HG02610 (cell line): ENCODE measurements at regions not wholly inside any gene's neighbourhood (a gene's known extent, or its start where the extent isn't known, plus 50 kb on each side); places are given as distances from the start of the nearest gene placed in this dataset.

Experiments used
- ATAC-seq: cut with Tn5 transposase; IDR thresholded peaks from one replicate; pipeline ENCODE4 v1.9.1; 2021; ENCODE audit warnings: mild to moderate bottlenecking, moderate library complexity; ENCODE audit not compliant: unreplicated experiment

DNA sequence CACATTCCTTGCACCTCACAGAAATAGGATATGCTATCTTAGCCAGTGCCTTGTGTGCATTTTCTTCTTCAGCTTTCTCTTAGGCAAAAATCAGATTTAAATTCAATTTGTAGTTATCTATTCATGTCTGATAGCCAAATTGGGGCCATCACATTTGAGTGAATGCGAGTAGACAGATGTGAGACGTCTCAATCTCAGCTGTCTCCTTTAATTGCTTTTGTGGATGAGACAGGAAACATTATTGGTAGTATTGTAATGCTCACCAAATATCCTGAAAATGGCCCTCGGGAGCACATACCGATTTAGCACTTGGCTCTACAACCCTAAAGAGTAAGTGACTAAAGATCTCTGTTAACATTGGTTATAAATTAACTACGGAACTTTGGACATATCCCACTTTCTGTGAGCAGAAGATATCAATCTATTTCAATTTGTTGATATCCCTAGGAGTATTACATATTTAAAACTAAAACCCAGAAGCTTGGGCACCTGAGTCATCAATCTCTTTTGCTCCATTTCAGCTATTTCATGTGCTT, 1012.5 kb upstream of the TMEM132C start:
- ATAC-seq, result no peak

DNA sequence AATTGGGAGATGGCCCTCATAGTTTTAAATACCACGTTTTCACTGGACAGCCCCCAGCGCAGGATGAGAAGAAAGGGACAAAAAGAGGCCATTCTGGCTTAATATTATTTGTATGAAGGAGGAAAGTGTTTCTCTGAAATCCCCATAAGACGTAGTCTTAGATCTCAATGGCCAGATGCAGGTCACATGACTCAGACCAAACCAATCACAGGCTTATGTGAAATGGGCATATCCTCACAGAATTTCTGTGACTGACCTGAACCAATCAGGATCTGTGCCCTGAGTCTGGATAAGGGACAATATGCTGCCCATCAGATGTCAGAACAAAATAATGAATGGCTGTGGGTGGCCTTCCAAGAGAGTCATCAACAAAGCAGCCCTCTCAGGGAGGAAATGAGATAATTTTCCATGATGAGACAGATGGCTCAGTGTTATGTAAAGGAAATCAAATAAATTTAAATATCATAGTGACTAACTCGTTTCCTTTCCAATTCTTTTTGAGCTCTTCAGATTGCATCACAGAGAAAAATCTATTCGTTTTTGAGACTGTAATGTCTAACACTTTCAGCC, 1009.5 kb upstream of the TMEM132C start:
- no peak for ATAC-seq

DNA sequence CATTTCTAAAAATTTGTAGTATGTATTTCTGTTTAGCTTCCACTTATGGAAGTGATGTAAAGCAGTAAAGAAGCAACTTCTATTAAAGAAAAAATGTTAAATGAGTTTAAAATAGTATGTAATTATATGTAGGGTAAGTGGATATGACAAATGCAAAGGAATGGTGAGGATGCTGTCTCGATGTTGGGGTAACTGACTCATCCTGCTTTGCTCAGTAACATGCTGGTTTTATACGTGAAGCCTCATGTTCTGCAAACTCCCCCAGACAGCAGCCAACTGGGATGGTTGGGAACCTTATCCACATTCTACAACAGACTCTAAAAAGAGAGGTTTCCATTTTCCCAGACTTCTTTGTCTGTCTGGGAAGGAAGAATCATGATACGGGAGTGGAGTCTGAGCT, 1006.4 kb upstream of the TMEM132C start:
- ATAC-seq, result no peak

DNA sequence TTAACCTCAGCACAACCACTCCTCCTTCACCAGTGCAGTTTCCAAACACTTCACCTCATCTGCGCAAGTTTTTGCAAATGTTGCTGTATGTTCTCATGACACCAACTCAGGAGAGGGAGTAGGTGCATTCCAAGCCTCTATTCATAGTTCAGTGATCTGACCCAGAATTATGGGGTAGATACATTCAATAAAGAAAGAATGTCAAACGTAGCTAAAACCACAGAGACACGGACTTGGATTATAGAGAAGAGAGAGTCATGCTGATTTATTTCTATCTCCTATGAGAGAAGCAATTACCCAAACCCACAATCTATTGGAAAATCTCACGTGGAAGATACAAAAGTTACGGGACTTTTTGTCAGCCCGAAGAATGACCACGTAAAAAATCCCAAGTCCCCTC, 1006.0 kb upstream of the TMEM132C start:
- ATAC-seq, result no peak

DNA sequence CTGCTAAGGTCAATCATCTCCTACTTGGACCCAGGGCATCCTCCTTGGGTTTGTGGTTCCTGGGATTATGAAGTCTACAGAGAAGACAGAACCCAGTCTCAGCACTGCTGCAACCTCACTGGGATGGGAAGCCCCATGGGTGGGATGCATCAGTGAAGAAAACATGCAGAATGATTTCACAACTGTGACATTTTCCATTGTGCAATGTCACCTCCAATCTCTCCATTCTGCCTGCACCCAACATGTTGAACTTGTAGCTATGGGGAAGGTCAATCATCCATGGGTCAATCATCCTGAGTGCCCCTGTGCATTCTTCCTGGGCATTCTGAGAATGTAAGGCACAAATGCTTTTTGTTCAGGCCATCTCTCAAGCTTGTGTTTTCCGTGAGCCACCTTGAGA, 1004.4 kb upstream of the TMEM132C start:
- no peak for ATAC-seq

DNA sequence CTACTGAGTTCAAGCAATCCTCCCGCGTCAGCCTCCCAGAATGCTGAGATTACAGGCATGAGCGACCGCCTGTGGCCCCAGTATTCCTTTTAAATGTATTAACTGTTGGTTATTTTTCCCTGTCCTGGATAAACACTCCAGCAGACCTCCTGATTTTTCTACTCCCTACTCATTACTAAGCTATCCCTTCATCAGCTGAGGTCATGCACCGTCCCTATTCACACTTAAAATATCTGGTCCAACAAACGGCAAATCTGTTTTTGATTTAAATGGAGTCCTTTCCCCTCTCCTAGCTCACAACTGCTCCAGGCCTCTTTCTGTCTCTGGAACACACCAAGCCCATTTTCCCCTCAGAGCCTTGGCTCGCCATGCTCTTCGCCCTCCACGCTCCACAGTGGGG, 1003.3 kb upstream of the TMEM132C start:
- ATAC-seq, result no peak

DNA sequence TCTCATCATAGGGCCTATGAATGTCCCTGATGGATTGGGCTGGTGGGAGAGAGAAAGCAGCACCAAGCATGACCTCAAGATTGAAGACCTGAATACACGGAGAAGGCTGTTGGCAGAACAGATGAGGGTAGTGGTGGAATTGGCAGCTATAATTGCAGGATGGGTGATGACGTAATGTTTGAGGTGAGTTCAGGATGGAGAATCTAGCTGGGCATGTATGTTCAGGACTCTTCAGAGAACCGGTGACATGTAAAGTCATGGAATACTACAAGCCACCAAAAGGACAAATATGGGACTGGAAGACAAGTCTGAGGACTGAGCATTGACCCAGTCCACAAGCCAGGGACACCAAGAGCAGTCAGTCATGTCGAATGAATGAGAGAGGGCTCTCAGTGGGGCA, 999.8 kb upstream of the TMEM132C start:
- no peak for ATAC-seq

DNA sequence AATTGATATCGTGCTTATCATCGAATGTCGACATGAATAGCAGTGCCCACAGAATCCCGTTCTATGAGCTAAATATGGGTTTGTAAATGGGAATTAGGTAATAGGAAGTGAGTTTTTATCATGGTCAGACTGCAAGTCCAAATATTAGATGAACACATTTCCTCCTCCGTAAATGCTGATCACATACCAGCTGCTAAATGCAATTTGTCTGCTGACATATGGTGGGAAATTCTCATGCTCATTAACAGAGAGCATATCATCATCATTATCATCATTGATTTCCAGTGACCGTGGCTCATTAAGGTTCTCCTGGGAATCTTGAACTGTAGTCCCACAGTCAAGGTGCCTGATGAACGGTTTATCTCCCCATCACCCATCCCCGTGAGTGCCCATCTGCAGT, 998.8 kb upstream of the TMEM132C start:
- ATAC-seq, result no peak

DNA sequence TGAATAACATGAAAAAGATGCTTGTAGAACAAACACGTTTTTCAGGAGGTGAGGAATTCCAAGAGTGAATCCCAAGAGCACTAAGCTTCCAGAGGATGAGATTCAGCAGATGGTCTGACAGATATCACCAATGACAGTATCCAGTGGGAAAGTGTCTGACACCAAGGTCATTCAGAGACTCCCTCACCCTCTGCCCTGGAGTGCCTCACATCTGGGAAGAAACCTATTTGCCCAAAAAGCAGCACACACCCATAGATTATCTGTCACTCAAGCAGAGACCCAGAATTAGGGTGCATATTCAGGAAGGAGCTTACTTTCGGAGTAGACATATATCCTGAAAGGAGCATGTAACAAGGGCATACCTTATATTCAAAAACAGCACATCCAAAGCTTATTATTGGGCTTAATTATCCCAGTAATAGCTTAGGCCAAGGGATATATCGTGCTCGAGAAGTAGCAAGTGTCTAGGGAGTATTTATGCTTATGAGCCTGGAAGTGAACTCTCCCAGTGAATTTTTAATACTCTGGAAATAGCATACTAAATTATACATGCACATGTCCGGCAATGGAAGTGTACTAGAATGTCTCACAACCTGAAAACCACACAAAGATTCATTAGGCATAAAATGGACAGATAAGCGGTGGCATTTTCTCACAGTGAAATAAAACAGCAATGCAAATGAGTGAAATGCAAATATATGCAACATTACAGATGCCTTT, 998.1 kb upstream of the TMEM132C start:
- ATAC-seq, result no peak

DNA sequence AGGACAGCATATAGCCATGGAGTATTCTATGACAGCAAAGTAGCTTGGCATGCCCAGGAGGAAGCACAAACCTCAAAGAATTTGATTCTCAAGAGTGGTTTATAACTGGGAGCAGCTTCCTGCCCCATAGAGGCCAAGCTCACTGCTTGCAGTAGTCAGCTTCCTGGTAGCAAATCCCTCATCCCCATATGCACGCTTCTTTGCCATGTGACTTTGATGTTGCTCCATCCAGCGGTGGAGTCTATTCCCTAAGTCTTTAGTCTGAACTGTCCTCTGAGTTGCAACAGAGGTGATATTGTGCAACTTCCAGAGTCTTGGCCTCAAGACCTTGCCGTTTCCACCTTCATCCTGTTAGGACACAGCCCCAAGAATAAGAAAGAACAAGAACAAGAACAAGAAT, 996.8 kb upstream of the TMEM132C start:
- ATAC-seq, result no peak

DNA sequence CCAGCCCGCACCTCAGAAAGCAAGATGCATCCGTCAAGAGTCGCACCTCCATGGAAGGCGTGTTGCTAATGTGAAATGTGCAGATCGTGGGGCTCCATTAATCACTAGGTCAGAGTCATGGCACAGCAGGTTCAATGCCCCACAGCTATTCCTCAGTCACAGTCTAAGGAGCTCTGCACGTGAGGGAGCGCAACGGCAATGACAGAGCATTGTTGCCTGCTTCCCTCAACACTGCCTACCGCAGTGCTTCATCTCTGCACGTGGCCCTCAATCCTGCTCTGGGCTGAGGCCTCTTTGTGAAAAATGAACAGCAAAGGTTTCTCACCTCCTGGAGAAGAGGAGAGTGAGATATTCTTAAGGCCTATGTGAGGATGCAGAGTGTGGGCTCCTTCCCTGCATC, 995.2 kb upstream of the TMEM132C start:
- ATAC-seq, result no peak

DNA sequence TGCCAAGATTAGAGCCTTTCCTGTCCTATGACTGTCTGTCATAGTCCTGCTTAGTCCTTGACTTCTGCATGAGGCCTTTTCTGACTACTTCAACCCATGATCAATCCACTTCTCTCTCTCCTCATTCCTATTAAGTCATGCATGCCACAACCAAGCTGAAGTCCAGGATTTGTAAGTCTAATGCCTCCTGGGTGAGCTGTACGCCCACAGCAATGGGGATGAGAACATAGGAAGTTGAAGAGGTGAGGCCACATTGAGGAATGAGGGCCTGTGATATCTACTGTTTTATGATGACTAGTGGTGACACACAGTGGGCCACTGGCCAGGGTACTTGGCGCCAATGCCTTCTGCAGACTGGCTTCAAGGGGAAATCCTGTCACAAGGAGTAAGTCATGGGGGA, 994.1 kb upstream of the TMEM132C start:
- no peak for ATAC-seq

DNA sequence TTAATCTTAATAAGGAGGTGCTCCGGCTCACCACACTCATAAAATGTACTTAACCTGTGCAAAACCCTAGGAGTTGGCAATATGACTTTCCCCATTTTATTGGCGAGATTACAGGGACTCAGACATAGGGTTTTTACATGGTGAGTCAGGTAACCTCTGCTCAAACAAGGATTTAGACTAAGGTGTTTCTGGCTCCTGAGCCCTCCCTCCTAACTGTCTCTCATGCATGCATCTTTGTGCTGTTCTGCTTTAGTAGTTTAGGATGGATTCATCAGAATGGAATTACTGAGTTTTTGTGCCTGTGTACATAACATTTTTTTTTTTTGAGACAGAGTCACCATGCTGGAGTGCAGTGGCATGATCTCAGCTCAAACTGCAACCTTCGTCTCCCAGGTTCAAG, 993.3 kb upstream of the TMEM132C start:
- ATAC-seq, result no peak

DNA sequence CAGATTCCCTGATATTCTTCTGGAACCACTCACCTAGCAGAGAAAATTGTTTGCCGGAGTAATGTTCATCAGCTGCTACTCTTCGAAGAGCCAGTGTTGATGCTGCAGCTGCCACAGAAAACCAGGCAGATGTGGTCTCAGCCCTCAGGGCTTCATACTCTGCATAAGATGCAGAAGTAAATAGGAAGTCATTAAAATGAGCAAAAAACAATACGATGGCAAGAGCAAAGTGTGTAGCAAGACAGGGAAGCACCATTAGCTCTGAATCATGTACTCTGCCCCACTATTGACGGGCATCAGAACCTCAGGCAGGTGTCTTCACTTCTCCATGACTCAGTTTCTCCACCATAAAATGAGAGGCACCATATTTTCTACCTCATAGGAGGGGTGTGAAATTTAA, 991.6 kb upstream of the TMEM132C start:
- no peak for ATAC-seq

DNA sequence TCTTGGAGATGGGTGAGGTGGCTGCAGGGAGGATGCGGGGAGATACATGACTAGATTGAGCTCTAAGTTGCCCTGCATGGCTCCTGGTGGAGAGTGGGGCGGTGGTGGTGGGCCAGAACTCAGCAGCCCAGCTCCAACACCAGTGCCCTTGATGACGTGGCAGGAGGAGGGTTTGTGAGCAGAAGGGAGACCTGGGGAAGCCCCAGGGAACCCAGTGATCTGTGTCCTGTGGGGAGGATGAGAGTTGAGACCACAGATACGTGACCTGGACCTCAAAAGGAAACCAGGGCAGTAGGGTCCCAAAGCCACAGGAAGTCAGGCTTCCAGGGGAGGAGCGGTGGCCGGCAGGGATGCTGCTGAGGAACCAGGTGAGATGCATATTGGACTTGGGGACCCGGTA, 989.1 kb upstream of the TMEM132C start:
- ATAC-seq, result peak; percentile 80

DNA sequence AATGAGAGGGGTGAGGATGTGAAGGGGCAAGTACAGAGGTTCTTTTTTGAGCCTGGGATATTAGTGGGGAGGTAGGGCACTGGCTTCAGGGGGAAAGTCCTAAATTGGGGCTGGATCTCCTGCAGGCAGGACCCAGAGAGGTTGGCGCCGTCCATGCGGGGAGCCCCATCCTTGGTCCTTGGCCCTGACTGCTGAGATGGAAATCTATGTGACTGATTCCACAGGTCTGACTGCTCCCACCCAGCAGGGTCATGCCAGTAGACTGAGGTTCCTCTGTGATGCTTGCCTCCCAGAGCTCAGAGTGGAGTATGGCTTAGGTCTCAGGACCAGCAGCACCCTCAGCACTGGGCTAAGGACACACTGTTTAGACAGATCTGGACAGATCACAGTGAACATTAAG, 988.6 kb upstream of the TMEM132C start:
- ATAC-seq, result peak; percentile 3

DNA sequence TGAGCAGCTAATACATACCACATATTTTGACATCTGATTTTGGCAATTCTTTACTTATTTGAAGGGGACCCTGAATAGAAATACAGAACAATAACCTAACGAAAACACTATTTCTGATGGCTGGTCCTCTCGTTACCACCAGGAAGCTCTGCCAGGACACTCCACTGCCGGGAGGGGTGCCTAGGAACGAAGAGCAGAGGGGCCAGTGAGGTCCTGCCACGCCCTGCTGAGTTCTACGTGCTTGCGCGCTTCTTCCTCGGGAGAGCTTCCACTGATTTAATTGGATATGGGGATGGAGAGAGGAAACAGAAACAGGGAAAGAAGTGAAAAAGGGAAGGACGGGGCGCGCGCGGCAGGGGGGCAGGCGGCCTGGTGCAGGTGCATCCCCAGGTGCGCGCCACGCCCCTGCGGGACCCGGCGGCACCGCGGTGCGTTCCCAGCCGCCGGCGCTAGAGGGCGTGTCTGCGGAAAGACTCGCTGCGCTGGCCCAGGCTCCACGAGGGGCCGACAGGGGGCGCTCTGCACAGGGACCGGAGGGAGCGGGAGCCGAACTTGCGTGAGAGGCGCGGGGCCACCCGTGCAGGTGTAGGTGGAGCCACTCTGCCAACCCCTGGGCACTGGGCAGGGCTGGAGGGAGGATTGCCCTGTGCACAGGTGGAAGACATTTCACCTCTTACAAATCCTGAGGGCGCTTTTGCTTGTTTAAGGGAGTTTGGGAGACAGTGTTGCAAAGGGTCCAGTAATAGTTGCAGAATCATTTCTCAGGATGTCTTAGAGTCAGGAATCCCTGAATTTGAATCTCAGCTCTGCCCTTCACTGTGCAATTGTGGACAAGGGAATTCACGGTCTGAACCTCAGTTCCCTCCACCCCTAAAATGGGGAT, 986.3 kb upstream of the TMEM132C start:
- ATAC-seq, result peak; percentile 38

DNA sequence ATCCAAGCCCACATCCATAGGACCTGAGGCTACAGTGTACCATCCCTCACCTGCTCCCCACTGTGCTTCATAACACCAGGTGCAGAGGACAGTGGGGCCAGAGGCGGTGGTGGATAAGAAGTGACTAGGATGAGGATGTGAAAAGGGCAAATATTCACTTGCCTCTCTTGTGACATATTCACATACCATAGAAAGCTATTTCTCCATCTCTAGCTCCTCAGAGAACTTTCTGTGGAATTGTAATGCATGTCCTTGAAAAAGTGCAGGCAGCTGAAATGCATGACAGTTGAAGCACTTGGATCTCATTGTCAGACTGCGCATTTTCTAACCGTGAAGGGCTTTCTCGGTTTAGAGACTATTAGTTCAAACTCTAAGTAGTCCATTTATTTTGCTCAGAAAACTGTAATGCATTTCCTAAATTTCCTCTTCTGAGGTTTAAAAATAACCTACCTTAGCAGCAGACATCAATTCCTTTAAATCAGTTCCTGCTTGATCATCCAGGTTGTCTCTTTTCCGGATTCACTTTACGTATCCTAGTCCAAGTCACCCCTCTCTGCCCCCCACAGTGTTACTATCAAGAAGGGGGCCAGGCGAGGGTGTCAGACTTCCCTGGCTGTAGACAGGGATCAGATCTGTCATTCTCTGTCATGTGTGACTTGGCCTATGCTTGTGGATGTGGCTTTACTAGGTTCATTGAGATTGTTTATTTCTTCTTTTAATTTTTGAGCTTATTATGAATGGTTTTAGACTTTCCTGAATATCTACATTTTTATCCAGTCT, 984.0 kb upstream of the TMEM132C start:
- ATAC-seq, result no peak

DNA sequence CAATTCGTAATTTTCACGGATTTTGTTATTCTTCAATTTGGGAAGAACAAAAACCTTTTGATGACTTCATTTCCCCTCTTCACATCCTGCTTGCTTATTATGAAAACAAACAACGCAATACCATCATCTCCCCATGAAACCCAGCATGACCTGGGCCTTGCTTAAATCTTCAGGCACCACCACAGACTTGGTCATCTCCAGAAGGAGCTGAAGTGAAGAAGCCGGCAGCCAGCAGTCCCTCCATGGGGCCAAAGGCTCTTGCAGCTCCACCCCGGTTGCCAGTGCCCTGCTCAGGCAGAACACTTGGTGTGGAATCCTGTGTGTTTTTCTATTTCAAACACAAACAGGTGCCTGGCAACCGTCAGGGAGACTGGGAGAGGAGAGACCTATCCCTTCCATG, 982.9 kb upstream of the TMEM132C start:
- no peak for ATAC-seq

DNA sequence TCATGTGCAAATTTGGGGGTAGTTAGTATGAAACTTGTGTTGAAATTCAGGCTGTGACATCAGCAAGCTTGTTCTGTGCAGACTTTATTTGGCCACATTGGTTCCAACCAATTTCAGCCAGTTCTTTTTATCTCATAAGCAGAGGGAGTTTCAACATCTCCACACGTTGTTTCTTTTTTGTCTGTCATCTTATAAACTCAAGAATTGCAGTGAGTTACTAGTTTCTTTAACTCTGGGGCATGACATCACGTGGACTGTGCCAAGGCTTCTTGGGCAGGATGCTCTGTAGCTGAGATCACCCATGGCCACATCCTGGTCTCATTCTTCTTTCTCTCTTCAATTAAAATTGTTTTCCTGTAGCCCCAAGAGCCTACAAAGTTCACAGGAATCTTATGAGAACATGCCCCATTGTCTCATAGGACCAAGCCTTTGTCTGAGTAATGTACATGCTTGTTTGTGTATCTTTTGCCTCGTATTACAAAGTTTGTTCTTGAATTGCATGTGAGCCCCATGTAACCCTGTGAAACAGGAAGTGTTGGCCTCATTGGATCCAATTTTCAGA, 982.0 kb upstream of the TMEM132C start:
- ATAC-seq, result no peak

DNA sequence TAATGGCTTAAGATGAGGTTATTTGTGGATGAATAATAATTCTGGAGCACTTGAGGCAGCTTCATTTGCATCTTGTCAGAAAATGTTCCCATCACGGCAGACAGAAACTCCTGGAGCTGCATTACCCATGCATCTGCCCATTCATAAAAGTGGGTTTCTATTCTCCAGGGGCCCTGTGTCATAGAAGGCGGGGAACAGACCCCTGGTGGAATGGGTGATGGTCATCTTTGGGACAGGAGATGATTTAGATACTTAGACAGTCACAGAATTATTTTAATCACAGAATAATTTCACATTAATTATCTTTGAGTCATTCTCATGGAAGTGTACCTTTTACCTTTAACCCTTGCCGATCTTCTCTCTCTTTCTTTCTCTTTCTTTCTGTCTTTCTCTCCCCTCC, 980.7 kb upstream of the TMEM132C start:
- no peak for ATAC-seq
